Neural cell (in vitro differentiated cells): ENCODE measurements at regions not wholly inside any gene's neighbourhood (a gene's known extent, or its start where the extent isn't known, plus 50 kb on each side); places are given as distances from the start of the nearest gene placed in this dataset.

Source experiments
- H2AFZ ChIP-seq: fragments of 200-600, 300-800 bp; sonication (generic), shearing (Covaris generic); 2 replicates; pipeline ENCODE4 v1.6.0; 2014; ENCODE audit warnings: low read depth, mild to moderate bottlenecking, antibody characterized with exemption, low read length, moderate library complexity
- H3F3A ChIP-seq: fragments of 200-600 bp; shearing (Covaris generic); 2 replicates; pipeline ENCODE4 v1.6.1; 2016; ENCODE audit warnings: mild to moderate bottlenecking, moderate library complexity, mixed read lengths, antibody characterized with exemption, low read length; ENCODE audit not compliant: insufficient read depth, poor library complexity, severe bottlenecking
- H3K27ac ChIP-seq: fragments of 200-600, 300-800 bp; sonication (generic), shearing (Covaris generic); 2 replicates; pipeline ENCODE4 v1.5.1; 2014; ENCODE audit warnings: mild to moderate bottlenecking, low read length, moderate library complexity
- H3K27me3 ChIP-seq: fragments of 300-800, 200-600 bp; sonication (generic), shearing (Covaris generic); 2 replicates; pipeline ENCODE4 v1.6.0; 2014; ENCODE audit warnings: mild to moderate bottlenecking, low read depth, low read length, moderate library complexity; ENCODE audit not compliant: insufficient read depth
- H3K36me3 ChIP-seq: fragments of 300-800, 200-600 bp; sonication (generic), shearing (Covaris generic); 2 replicates; pipeline ENCODE4 v1.5.1; 2014; ENCODE audit warnings: mild to moderate bottlenecking, antibody characterized with exemption, low read length, moderate library complexity; ENCODE audit not compliant: insufficient read depth
- H3K4me2 ChIP-seq: fragments of 300-800, 200-600 bp; sonication (generic), shearing (Covaris generic); 2 replicates; pipeline ENCODE4 v1.6.0; 2014; ENCODE audit warnings: mild to moderate bottlenecking, low read length
- H3K4me3 ChIP-seq: fragments of 300-800, 200-600 bp; sonication (generic), shearing (Covaris generic); 2 replicates; pipeline ENCODE4 v1.5.1; 2014; ENCODE audit warnings: mild to moderate bottlenecking, low read length, moderate library complexity
- H3K79me2 ChIP-seq: fragments of 200-600 bp; shearing (Covaris generic); replicated peaks from 2 replicates; pipeline ENCODE4 v1.6.0; 2014; ENCODE audit warnings: mild to moderate bottlenecking, low read length, moderate library complexity; ENCODE audit not compliant: insufficient read depth
- H3K9ac ChIP-seq: fragments of 300-800, 200-600 bp; sonication (generic), shearing (Covaris generic); 2 replicates; pipeline ENCODE4 v1.6.1; 2016; ENCODE audit warnings: mild to moderate bottlenecking, low read length, mixed read lengths
- H3K9me2 ChIP-seq: fragments of 200-600 bp; shearing (Covaris generic); 2 replicates; pipeline ENCODE4 v1.6.1; 2016; ENCODE audit warnings: mild to moderate bottlenecking, low read length, mixed read lengths; ENCODE audit not compliant: insufficient read depth
- H3K9me3 ChIP-seq: fragments of 200-600, 300-800 bp; sonication (generic), shearing (Covaris generic); 2 replicates; pipeline ENCODE4 v1.6.1; 2016; ENCODE audit warnings: mild to moderate bottlenecking, mixed run types, low read length, moderate library complexity, mixed read lengths
- H4K20me1 ChIP-seq: fragments of 200-600 bp; shearing (Covaris generic); 2 replicates; pipeline ENCODE4 v1.6.1; 2016; ENCODE audit warnings: mild to moderate bottlenecking, mixed run types; ENCODE audit not compliant: insufficient read depth
- CTCF ChIP-seq: fragments of 450-650 bp; IDR thresholded peaks from 2 replicates; pipeline ENCODE4 v1.5.1; 2014; ENCODE audit warnings: antibody characterized with exemption, mild to moderate bottlenecking, moderate library complexity; ENCODE audit not compliant: poor library complexity, severe bottlenecking
- EP300 ChIP-seq: fragments of 450-650 bp; conservative IDR thresholded peaks from 2 replicates; pipeline ENCODE4 v1.6.1; 2014; ENCODE audit warnings: antibody characterized with exemption, mild to moderate bottlenecking, moderate library complexity; ENCODE audit not compliant: poor library complexity, severe bottlenecking
- EZH2 ChIP-seq: fragments of 200-600, 300-800 bp; shearing (Covaris generic), sonication (generic); IDR thresholded peaks from 2 replicates; pipeline ENCODE4 v1.6.1; 2014; ENCODE audit warnings: antibody characterized with exemption, low read length, borderline replicate concordance, mild to moderate bottlenecking; ENCODE audit not compliant: insufficient read depth, poor library complexity, severe bottlenecking
- MXI1 ChIP-seq: fragments of 450-650 bp; conservative IDR thresholded peaks from 2 replicates; pipeline ENCODE4 v1.6.1; 2014; ENCODE audit warnings: antibody characterized with exemption, mild to moderate bottlenecking; ENCODE audit not compliant: poor library complexity, severe bottlenecking
- POLR2AphosphoS5 ChIP-seq: IDR thresholded peaks from 2 replicates; pipeline ENCODE4 v1.6.1; 2012
- RAD21 ChIP-seq: fragments of 450-650 bp; conservative IDR thresholded peaks from 2 replicates; pipeline ENCODE4 v1.6.1; 2014; ENCODE audit warnings: antibody characterized with exemption, mild to moderate bottlenecking, moderate library complexity
- REST ChIP-seq: IDR thresholded peaks from 2 replicates; pipeline ENCODE4 v1.6.1; 2012; ENCODE audit warnings: borderline replicate concordance
- SMC3 ChIP-seq: fragments of 450-650 bp; conservative IDR thresholded peaks from 2 replicates; pipeline ENCODE4 v1.6.1; 2014; ENCODE audit warnings: antibody characterized with exemption, mild to moderate bottlenecking, moderate library complexity; ENCODE audit not compliant: poor library complexity
- TAF1 ChIP-seq: IDR thresholded peaks from 2 replicates; pipeline ENCODE4 v1.6.1; 2012; ENCODE audit warnings: low read depth

GRCh38 chr20:62590309-62591121 lies 51.8 kb upstream of the SLCO4A1 start:
- no peak overlapping the region for H3K4me2 ChIP-seq
- H3K27me3 ChIP-seq = no peaks in the 10 kb centered on the region
- H3K9ac ChIP-seq = no peak overlapping the region
- no peak overlapping the region for H2AFZ ChIP-seq
- no peak overlapping the region for H3K4me3 ChIP-seq
- H3K27ac ChIP-seq = no peak overlapping the region
- no peaks in the 10 kb centered on the region for H4K20me1 ChIP-seq
- TF ChIP-seq SMC3 (no peak), POLR2AphosphoS5 (no peak), REST (no peak), MXI1 (no peak), EP300 (no peak), RAD21 (no peak), TAF1 (no peak), EZH2 (no peak), CTCF (no peak)
- no peaks in the 10 kb centered on the region for H3K36me3 ChIP-seq
- H3K9me2 ChIP-seq = no peaks in the 10 kb centered on the region
- H3K79me2 ChIP-seq = no peaks in the 10 kb centered on the region
- no peaks in the 10 kb centered on the region for H3K9me3 ChIP-seq
- no peaks in the 10 kb centered on the region for H3F3A ChIP-seq

- H2AFZ ChIP-seq = no peak overlapping the region
Measured at GRCh38 chr20:62591122-62591468, 51.2 kb upstream of the SLCO4A1 start.

More at GRCh38 chr20:62591122-62591468, 51.2 kb upstream of the SLCO4A1 start:
- no peaks in the 10 kb centered on the region for H3K27me3 ChIP-seq
- no peak overlapping the region for H3K9ac ChIP-seq
- H3K4me2 ChIP-seq = no peak overlapping the region
- TF ChIP-seq CTCF (no peak), EZH2 (no peak), MXI1 (no peak), SMC3 (no peak), TAF1 (no peak), POLR2AphosphoS5 (no peak), RAD21 (no peak), REST (no peak)
- no peaks in the 10 kb centered on the region for H3K79me2 ChIP-seq
- no peaks in the 10 kb centered on the region for H3K36me3 ChIP-seq
- no peaks in the 10 kb centered on the region for H3K9me3 ChIP-seq
- H3F3A ChIP-seq = no peaks in the 10 kb centered on the region
- H3K9me2 ChIP-seq = no peaks in the 10 kb centered on the region
- H3K4me3 ChIP-seq = no peak overlapping the region
- no peak overlapping the region for H3K27ac ChIP-seq
- H4K20me1 ChIP-seq = no peaks in the 10 kb centered on the region
